Upper lobe of right lung (tissue), 1 donor: ENCODE measurements at regions not wholly inside any gene's neighbourhood (a gene's known extent, or its start where the extent isn't known, plus 50 kb on each side); places are given as distances from the start of the nearest gene placed in this dataset.

Experiments
- ATAC-seq: fragments of 200-7000 bp; cut with Tn5 transposase; one replicate; pipeline ENCODE4 v1.9.1; 2020; ENCODE audit warnings: mild to moderate bottlenecking, moderate library complexity
- DNase-seq: peaks from one replicate; pipeline ENCODE4 v3.0.0-alpha.2; 2020
- H3K27ac ChIP-seq: fragments of 200-600 bp; one replicate; pipeline ENCODE4 v1.8.0; 2022
- H3K27me3 ChIP-seq: fragments of 200-600 bp; one replicate; pipeline ENCODE4 v1.8.0; 2022; ENCODE audit warnings: mild to moderate bottlenecking
- H3K36me3 ChIP-seq: fragments of 200-600 bp; one replicate; pipeline ENCODE4 v1.8.0; 2022
- H3K4me1 ChIP-seq: fragments of 200-600 bp; one replicate; pipeline ENCODE4 v1.8.0; 2022
- H3K4me3 ChIP-seq: fragments of 200-600 bp; one replicate; pipeline ENCODE4 v1.8.0; 2022; ENCODE audit warnings: mild to moderate bottlenecking
- H3K9me3 ChIP-seq: fragments of 200-600 bp; one replicate; pipeline ENCODE4 v1.8.0; 2022
- intact Hi-C: fragments of 100-400 bp; cut with DNase I; formaldehyde crosslinking; loops from one replicate; pipeline ENCODE4 v1.11.0; 2022
- TF ChIP-seq, protein P1 (sequence below): fragments of 200-600 bp; IDR thresholded peaks from one replicate; pipeline ENCODE4 v1.8.0; 2022; ENCODE audit warnings: antibody characterized with exemption
- donor health status: DM: no; HTN: yes; CAD: no; lungs with severe emphysema.

DNA sequence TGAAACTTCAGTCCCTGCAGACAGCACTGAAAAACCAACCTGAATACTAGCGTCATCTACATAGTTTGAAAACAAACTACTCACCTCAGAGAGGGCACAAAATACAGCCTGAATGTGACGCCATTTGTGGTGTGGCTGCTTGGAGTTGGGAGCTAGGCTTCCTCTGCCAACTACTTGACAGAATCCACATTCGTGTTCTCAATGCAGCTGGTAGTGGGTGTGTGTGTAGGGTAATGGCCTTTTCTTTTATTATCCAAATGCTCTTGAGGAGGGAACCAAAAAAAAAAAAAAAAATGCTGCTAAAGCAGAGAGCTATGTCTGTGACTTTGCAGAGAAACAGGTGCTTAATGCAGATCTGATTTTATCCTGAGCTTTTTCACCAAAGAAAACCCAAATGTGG, 207.8 kb downstream of the OTOR start:
- no peaks in the 10 kb centered on the region for H3K27me3 ChIP-seq
- intact Hi-C loops = no loop called here
- H3K9me3 ChIP-seq = no peaks in the 10 kb centered on the region
- H3K27ac ChIP-seq = no peak overlapping the region
- no peaks in the 10 kb centered on the region for H3K4me1 ChIP-seq
- TF ChIP-seq, protein P1, sequence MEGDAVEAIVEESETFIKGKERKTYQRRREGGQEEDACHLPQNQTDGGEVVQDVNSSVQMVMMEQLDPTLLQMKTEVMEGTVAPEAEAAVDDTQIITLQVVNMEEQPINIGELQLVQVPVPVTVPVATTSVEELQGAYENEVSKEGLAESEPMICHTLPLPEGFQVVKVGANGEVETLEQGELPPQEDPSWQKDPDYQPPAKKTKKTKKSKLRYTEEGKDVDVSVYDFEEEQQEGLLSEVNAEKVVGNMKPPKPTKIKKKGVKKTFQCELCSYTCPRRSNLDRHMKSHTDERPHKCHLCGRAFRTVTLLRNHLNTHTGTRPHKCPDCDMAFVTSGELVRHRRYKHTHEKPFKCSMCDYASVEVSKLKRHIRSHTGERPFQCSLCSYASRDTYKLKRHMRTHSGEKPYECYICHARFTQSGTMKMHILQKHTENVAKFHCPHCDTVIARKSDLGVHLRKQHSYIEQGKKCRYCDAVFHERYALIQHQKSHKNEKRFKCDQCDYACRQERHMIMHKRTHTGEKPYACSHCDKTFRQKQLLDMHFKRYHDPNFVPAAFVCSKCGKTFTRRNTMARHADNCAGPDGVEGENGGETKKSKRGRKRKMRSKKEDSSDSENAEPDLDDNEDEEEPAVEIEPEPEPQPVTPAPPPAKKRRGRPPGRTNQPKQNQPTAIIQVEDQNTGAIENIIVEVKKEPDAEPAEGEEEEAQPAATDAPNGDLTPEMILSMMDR = no peak
- DNase-seq (no peak), ATAC-seq (no peak)
- no peaks in the 10 kb centered on the region for H3K36me3 ChIP-seq
- H3K4me3 ChIP-seq = no peak overlapping the region

DNA sequence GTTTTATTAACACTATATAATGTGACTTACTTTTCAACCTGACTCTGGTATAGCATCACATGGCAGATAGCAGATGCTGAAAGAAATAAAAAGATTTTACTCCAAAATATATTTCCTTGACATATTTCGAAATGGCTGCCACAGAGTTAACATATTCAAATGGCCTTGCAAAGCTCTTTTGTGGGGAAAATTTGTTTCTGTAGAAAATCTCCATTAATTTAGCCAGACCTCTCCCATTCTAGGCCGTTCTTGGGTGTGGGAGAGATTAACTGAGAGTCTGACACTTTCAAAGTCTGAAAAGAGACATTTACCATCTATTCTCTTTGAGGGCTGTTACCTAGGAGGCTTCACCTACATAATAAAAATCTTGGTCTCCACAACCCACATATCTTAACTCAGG, 217.2 kb downstream of the OTOR start:
- Histone ChIP-seq H3K4me1 (no peaks in the 10 kb centered on the region), H3K9me3 (no peaks in the 10 kb centered on the region), H3K36me3 (no peaks in the 10 kb centered on the region), H3K4me3 (no peak overlapping the region), H3K27me3 (no peaks in the 10 kb centered on the region), H3K27ac (no peak overlapping the region)
- DNase-seq (no peak), ATAC-seq (no peak)
- TF ChIP-seq, protein P1 = no peak
- intact Hi-C loops = no loop called here

DNA sequence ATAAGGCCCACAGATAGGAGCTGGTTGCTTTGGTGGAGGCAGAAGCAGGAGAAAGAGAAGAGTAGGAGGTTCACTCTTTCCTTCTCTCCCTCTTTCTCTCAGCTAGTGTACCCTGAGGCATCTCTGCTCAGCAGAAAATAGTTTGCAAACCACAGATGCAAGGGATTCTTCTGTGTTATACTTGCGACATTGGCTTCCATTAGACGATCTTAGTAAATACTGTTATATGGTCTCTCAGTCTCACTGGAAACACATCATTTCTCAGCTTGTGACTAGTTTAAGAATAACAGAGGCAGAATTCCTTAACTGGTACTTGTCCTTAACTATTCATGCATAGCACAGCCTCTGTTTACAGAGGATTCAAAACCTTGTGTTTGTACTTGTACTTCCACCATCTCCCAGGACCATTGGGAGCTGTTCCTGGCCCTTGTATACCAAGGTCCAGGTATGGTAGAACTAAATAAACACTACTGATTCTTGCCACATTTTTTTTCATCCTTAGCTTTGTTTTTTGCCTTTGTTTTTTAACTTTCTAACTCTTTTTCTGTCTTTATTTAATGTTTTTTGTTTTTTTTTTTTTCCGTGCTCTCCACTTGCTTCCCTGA, 218.2 kb downstream of the OTOR start:
- TF ChIP-seq, protein P1 = no peak
- intact Hi-C loops = no loop called here

DNA sequence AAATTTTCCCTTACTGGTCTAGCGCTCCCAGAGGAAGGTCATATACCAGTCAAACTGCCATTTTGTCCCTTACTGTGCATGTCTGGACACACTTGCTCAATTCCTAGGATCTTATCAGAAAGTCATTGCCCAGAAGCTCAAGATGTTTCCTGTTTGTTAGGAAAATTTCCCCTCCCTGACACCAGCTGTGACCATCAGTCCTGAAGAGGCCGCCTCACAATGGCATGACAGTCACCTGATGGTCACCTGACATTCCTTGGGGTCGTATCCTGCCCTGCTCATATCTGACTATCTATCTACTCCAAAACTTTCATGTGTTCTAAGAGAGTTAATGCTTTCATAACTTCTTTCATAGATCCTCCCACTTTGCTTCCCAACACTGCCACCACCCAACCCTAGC, 219.9 kb downstream of the OTOR start:
- no peak for DNase-seq
- H3K4me1 ChIP-seq = no peaks in the 10 kb centered on the region
- no peaks in the 10 kb centered on the region for H3K27me3 ChIP-seq
- no peak for ATAC-seq
- no peaks in the 10 kb centered on the region for H3K9me3 ChIP-seq
- intact Hi-C loops = no loop called here
- TF ChIP-seq, protein P1 = no peak
- no peaks in the 10 kb centered on the region for H3K36me3 ChIP-seq
- no peak overlapping the region for H3K27ac ChIP-seq
- no peak overlapping the region for H3K4me3 ChIP-seq

More for the DNA sequence above, 218.2 kb downstream of the OTOR start:
- DNase-seq (no peak), ATAC-seq (no peak)
- Histone ChIP-seq H3K4me1 (no peaks in the 10 kb centered on the region), H3K9me3 (no peaks in the 10 kb centered on the region), H3K27me3 (no peaks in the 10 kb centered on the region), H3K36me3 (no peaks in the 10 kb centered on the region), H3K4me3 (no peak overlapping the region), H3K27ac (no peak overlapping the region)

DNA sequence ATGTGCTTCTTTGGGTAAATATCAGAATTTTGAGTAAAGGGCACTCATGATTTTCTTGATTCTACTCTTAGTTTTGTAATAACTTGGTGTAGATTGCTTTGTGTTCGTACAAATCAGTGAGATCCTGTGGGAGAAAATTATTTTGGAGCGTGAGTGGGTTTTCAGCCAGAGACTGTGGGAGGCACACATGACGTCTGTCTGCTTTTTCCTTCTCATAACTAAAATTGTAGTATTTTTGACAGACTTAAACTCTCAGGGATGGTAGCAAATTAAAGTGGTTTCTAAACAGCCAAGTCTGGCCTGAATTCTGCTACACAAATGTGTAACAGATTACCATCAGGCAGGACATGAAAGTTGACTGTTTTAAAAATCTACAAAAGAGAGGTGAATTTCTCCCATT, 222.6 kb downstream of the OTOR start:
- TF ChIP-seq, protein P1 = no peak
- intact Hi-C loops = no loop called here

More for the DNA sequence above, 222.6 kb downstream of the OTOR start:
- ATAC-seq = no peak
- DNase-seq = no peak
- no peaks in the 10 kb centered on the region for H3K4me1 ChIP-seq
- H3K27ac ChIP-seq = no peak overlapping the region
- H3K27me3 ChIP-seq = no peaks in the 10 kb centered on the region
- H3K36me3 ChIP-seq = no peaks in the 10 kb centered on the region
- H3K4me3 ChIP-seq = no peak overlapping the region
- H3K9me3 ChIP-seq = no peaks in the 10 kb centered on the region
